ENCODE measurements at regions not wholly inside any gene's neighbourhood (a gene's known extent, or its start where the extent isn't known, plus 50 kb on each side); places are given as distances from the start of the nearest gene placed in this dataset.

DNA sequence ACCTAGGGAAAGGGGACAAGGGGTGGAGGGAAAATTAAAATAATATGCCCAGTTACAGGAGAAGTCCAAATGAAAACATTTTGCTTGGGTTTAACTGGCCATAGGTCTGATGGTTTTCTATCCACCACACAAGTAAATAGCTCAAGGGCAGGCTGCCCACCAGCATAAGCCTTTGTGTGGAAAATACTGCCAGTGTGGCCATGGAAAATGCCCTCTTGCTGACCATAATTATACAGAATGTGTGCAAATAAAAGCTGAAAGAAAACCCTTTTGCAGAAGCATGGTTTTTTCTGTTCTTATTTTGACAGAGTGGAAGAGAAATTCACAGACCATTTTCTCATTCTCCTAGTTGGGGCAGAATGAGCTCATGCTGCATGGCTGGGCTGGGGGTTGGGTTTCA is 111.3 kb upstream of the SIX2 start (continued):
- TF ChIP-seq, protein P1, sequence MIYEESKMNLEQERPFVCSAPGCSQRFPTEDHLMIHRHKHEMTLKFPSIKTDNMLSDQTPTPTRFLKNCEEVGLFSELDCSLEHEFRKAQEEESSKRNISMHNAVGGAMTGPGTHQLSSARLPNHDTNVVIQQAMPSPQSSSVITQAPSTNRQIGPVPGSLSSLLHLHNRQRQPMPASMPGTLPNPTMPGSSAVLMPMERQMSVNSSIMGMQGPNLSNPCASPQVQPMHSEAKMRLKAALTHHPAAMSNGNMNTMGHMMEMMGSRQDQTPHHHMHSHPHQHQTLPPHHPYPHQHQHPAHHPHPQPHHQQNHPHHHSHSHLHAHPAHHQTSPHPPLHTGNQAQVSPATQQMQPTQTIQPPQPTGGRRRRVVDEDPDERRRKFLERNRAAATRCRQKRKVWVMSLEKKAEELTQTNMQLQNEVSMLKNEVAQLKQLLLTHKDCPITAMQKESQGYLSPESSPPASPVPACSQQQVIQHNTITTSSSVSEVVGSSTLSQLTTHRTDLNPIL (CRISPR knock-in tag; IDR thresholded peaks at IDR 0.05; ENCODE audit: low read depth): no peak
- TF ChIP-seq CSRNP3 (CRISPR knock-in tag; IDR thresholded peaks at IDR 0.05) (no peak), TCF4 (CRISPR knock-in tag; IDR thresholded peaks at IDR 0.05; ENCODE audit: borderline replicate concordance) (no peak)

DNA sequence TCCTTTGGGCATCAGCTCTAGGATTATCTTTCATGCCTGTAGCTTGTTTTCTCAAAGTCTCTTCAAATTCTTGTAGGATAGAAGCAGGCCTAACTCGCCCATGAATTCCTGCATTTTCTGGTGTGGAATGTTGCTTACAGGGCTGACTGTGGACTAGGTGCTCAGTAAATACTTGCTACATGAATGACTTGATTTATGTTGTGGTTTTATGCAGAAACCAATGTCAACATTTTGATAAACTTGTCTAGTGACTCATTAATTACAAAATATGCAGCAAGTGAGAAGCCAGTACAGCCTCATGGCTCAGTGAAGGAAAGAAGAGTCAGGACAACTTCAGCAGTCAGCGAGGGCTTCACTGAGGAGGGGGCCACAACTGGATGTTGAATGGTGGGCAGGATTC is 110.6 kb upstream of the SIX2 start:
- peak; percentile 83 for ATAC-seq
- TF ChIP-seq CSRNP3 (CRISPR knock-in tag; IDR thresholded peaks at IDR 0.05) (no peak), RARB (CRISPR knock-in tag; IDR thresholded peaks at IDR 0.05) (no peak), GLIS3 (CRISPR knock-in tag; IDR thresholded peaks at IDR 0.05) (no peak), PPARA (CRISPR knock-in tag; IDR thresholded peaks at IDR 0.05; ENCODE audit: borderline replicate concordance) (no peak), PATZ1 (CRISPR knock-in tag; IDR thresholded peaks at IDR 0.05; ENCODE audit: borderline replicate concordance) (no peak), SNAI2 (CRISPR knock-in tag; IDR thresholded peaks at IDR 0.05) (no peak), OSR1 (CRISPR knock-in tag; IDR thresholded peaks at IDR 0.05) (no peak), ISL1 (CRISPR knock-in tag; IDR thresholded peaks at IDR 0.05) (no peak), ARNTL (CRISPR knock-in tag; IDR thresholded peaks at IDR 0.05; ENCODE audit: borderline replicate concordance, low read depth) (no peak), ZFP30 (CRISPR knock-in tag; IDR thresholded peaks at IDR 0.05) (no peak), CSDC2 (CRISPR knock-in tag; IDR thresholded peaks at IDR 0.05) (no peak)

DNA sequence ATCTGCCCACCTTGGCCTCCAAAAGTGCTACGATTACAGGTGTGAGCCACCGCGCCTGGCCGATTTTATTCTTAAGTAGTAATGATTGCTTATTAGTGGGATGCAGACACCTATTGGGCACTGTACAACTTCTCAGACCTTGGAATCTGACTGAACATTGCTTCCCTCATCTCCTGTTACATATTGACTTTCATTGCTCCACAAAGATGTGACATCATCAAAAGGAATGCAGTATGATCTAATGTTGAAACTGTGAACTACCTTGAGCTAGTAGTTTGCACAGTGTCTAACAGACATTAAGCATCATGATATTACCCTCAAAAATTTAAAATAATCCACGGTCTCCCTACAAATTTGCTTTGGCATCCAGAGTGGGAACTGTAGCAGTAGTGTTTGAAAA is 109.8 kb upstream of the SIX2 start:
- peak; percentile 77 for ATAC-seq

GRCh38 chr2:45117383-45117782 is 108.1 kb upstream of the SIX2 start:
- no peak for ATAC-seq
- TF ChIP-seq TCF4 (CRISPR knock-in tag; IDR thresholded peaks at IDR 0.05; ENCODE audit: borderline replicate concordance): peak; percentile 50; the same call in 1 of the 2 replicates
- TF ChIP-seq OSR1 (CRISPR knock-in tag; IDR thresholded peaks at IDR 0.05): no peak
- TF ChIP-seq ARNTL (CRISPR knock-in tag; IDR thresholded peaks at IDR 0.05; ENCODE audit: borderline replicate concordance, low read depth): no peak
- no peak for TF ChIP-seq GLIS3 (CRISPR knock-in tag; IDR thresholded peaks at IDR 0.05)
- TF ChIP-seq, protein P2, sequence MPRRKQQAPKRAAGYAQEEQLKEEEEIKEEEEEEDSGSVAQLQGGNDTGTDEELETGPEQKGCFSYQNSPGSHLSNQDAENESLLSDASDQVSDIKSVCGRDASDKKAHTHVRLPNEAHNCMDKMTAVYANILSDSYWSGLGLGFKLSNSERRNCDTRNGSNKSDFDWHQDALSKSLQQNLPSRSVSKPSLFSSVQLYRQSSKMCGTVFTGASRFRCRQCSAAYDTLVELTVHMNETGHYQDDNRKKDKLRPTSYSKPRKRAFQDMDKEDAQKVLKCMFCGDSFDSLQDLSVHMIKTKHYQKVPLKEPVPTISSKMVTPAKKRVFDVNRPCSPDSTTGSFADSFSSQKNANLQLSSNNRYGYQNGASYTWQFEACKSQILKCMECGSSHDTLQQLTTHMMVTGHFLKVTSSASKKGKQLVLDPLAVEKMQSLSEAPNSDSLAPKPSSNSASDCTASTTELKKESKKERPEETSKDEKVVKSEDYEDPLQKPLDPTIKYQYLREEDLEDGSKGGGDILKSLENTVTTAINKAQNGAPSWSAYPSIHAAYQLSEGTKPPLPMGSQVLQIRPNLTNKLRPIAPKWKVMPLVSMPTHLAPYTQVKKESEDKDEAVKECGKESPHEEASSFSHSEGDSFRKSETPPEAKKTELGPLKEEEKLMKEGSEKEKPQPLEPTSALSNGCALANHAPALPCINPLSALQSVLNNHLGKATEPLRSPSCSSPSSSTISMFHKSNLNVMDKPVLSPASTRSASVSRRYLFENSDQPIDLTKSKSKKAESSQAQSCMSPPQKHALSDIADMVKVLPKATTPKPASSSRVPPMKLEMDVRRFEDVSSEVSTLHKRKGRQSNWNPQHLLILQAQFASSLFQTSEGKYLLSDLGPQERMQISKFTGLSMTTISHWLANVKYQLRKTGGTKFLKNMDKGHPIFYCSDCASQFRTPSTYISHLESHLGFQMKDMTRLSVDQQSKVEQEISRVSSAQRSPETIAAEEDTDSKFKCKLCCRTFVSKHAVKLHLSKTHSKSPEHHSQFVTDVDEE (CRISPR knock-in tag; IDR thresholded peaks at IDR 0.05): peak; percentile 60; the same call in 1 of the 2 replicates
- 0 out of 2 replicates have a peak, but pooled peaks have one; percentile 58 for TF ChIP-seq PATZ1 (CRISPR knock-in tag; IDR thresholded peaks at IDR 0.05; ENCODE audit: borderline replicate concordance)

More for the DNA sequence above, 109.8 kb upstream of the SIX2 start:
- TF ChIP-seq ZFP3 (CRISPR knock-in tag; IDR thresholded peaks at IDR 0.05) (no peak), SNAI2 (CRISPR knock-in tag; IDR thresholded peaks at IDR 0.05) (no peak), TOX (CRISPR knock-in tag; IDR thresholded peaks at IDR 0.05; ENCODE audit: borderline replicate concordance) (no peak), RARB (CRISPR knock-in tag; IDR thresholded peaks at IDR 0.05) (no peak), ESRRG (CRISPR knock-in tag; IDR thresholded peaks at IDR 0.05) (no peak)
- TF ChIP-seq, protein P2 (CRISPR knock-in tag; IDR thresholded peaks at IDR 0.05): no peak
